ENCODE measurements at regions not wholly inside any gene's neighbourhood (a gene's known extent, or its start where the extent isn't known, plus 50 kb on each side); places are given as distances from the start of the nearest gene placed in this dataset.

DNA sequence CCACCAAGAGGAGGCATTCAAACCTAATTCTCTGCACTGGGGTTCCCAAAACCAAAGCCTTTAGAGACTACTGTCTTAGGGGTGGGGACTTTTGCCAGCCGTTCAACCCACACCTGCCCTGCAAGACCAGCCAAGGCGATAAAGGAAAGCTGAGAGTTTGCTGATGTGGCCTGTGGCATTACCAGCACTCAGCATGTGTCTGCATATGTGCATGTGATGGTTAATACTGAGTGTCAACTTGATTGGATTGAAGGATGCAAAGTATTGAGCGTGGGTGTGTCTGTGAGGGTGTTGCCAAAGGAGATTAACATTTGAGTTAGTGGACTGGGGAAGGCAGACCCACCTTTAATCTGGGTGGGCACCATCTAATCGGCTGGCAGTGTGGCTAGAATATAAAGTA is 474.2 kb downstream of the MED10 start:
- TF ChIP-seq, protein P1, sequence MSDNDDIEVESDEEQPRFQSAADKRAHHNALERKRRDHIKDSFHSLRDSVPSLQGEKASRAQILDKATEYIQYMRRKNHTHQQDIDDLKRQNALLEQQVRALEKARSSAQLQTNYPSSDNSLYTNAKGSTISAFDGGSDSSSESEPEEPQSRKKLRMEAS (IDR thresholded peaks at IDR 0.05) = no peak
- TF ChIP-seq FOXM1 (IDR thresholded peaks at IDR 0.05; ENCODE audit: borderline replicate concordance, low read depth) (no peak), CEBPB (IDR thresholded peaks at IDR 0.05) (no peak), RAD21 (IDR thresholded peaks at IDR 0.05; ENCODE audit: low read depth) (no peak), EP300 (IDR thresholded peaks at IDR 0.05; ENCODE audit: borderline replicate concordance) (no peak), EGR1 (IDR thresholded peaks at IDR 0.05) (no peak), ZBTB7A (IDR thresholded peaks at IDR 0.05; ENCODE audit: low read depth) (no peak), TAF1 (IDR thresholded peaks at IDR 0.05; ENCODE audit: low read depth) (no peak), CREB1 (IDR thresholded peaks at IDR 0.05; ENCODE audit: low read depth) (no peak), YY1 (IDR thresholded peaks at IDR 0.05; ENCODE audit: low read depth) (no peak)
- TF ChIP-seq, protein P2, sequence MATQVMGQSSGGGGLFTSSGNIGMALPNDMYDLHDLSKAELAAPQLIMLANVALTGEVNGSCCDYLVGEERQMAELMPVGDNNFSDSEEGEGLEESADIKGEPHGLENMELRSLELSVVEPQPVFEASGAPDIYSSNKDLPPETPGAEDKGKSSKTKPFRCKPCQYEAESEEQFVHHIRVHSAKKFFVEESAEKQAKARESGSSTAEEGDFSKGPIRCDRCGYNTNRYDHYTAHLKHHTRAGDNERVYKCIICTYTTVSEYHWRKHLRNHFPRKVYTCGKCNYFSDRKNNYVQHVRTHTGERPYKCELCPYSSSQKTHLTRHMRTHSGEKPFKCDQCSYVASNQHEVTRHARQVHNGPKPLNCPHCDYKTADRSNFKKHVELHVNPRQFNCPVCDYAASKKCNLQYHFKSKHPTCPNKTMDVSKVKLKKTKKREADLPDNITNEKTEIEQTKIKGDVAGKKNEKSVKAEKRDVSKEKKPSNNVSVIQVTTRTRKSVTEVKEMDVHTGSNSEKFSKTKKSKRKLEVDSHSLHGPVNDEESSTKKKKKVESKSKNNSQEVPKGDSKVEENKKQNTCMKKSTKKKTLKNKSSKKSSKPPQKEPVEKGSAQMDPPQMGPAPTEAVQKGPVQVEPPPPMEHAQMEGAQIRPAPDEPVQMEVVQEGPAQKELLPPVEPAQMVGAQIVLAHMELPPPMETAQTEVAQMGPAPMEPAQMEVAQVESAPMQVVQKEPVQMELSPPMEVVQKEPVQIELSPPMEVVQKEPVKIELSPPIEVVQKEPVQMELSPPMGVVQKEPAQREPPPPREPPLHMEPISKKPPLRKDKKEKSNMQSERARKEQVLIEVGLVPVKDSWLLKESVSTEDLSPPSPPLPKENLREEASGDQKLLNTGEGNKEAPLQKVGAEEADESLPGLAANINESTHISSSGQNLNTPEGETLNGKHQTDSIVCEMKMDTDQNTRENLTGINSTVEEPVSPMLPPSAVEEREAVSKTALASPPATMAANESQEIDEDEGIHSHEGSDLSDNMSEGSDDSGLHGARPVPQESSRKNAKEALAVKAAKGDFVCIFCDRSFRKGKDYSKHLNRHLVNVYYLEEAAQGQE (IDR thresholded peaks at IDR 0.05; ENCODE audit: low read depth) = no peak
